IMR-90 (cell line): ENCODE measurements at regions not wholly inside any gene's neighbourhood (a gene's known extent, or its start where the extent isn't known, plus 50 kb on each side); places are given as distances from the start of the nearest gene placed in this dataset.

ENCODE experiments used
- ATAC-seq: fragments of 200-7000 bp; cut with Tn5 transposase; 2 replicates; pipeline ENCODE4 v1.9.1; 2020; ENCODE audit warnings: low read depth, mild to moderate bottlenecking, moderate library complexity
- BruUV-seq: library from RNA; stranded (reverse); fragments of 400-500 nt; replicated peaks from 2 replicates; lab custom pipeline; 2021; lab: Mats Ljungman, UMichigan
- CTCF ChIA-PET: fragments of 300-600 bp; formaldehyde crosslinking; extraction: SDS; loops from one replicate; lab custom pipeline; 2021; ENCODE audit warnings: antibody characterized with exemption; lab: Yijun Ruan, JAX
- POLR2A ChIA-PET: fragments of 300-600 bp; sonication (Branson Sonifier 250); formaldehyde crosslinking; loops from one replicate; lab custom pipeline; 2022; ENCODE audit warnings: antibody characterized with exemption; ENCODE audit not compliant: unreplicated experiment; lab: Charles Lee
- DNase-seq: peaks from one replicate; pipeline ENCODE4 v3.0.0; 2013
- H2AFZ ChIP-seq: replicated peaks from 2 replicates; pipeline ENCODE3; 2013; ENCODE audit warnings: low read length, mild to moderate bottlenecking; ENCODE audit not compliant: poor library complexity
- H2AK5ac ChIP-seq: 2 replicates; pipeline ENCODE4 v1.6.1; 2013; ENCODE audit warnings: low read depth, low read length, inconsistent platforms
- H2AK9ac ChIP-seq: replicated peaks from 2 replicates; pipeline ENCODE3; 2013; ENCODE audit warnings: mild to moderate bottlenecking, low read depth, low read length, moderate library complexity; ENCODE audit not compliant: poor library complexity
- H2BK120ac ChIP-seq: 2 replicates; pipeline ENCODE4 v1.6.1; 2013; ENCODE audit warnings: low read depth, low read length, inconsistent platforms
- H2BK15ac ChIP-seq: 3 replicates; pipeline ENCODE4 v1.6.1; 2013; ENCODE audit warnings: low read depth, low read length, inconsistent platforms
- H2BK20ac ChIP-seq: 2 replicates; pipeline ENCODE4 v1.6.1; 2013; ENCODE audit warnings: low read depth, mild to moderate bottlenecking, inconsistent platforms, low read length, moderate library complexity
- H2BK5ac ChIP-seq: 2 replicates; pipeline ENCODE4 v1.6.1; 2013; ENCODE audit warnings: mild to moderate bottlenecking, low read depth, low read length, inconsistent platforms; ENCODE audit not compliant: poor library complexity, severe bottlenecking
- H3K14ac ChIP-seq: replicated peaks from 2 replicates; pipeline ENCODE4 v1.6.1; 2013; ENCODE audit warnings: low read depth, low read length, inconsistent platforms
- H3K18ac ChIP-seq: 2 replicates; pipeline ENCODE4 v1.6.1; 2013; ENCODE audit warnings: low read depth, low read length, control low read depth
- H3K23ac ChIP-seq: 2 replicates; pipeline ENCODE4 v1.6.1; 2013; ENCODE audit warnings: low read depth, low read length, inconsistent platforms
- H3K27ac ChIP-seq: 2 replicates; pipeline ENCODE4 v1.5.1; 2013; ENCODE audit warnings: mild to moderate bottlenecking, control low read depth, low read length; ENCODE audit not compliant: insufficient read depth
- H3K27me3 ChIP-seq: 2 replicates; pipeline ENCODE4 v1.6.1; 2013; ENCODE audit warnings: low read length; ENCODE audit not compliant: control insufficient read depth, insufficient read depth
- H3K36me3 ChIP-seq: 2 replicates; pipeline ENCODE4 v1.6.1; 2013; ENCODE audit warnings: low read length, mixed read lengths; ENCODE audit not compliant: control insufficient read depth, insufficient read depth
- H3K4ac ChIP-seq: 2 replicates; pipeline ENCODE4 v1.6.1; 2013; ENCODE audit warnings: low read depth, low read length, inconsistent platforms
- H3K4me1 ChIP-seq: 2 replicates; pipeline ENCODE4 v1.6.1; 2013; ENCODE audit warnings: low read length, mixed read lengths; ENCODE audit not compliant: control insufficient read depth, insufficient read depth
- H3K4me2 ChIP-seq: 2 replicates; pipeline ENCODE4 v1.6.1; 2013; ENCODE audit warnings: low read depth, mild to moderate bottlenecking, control low read depth, low read length, moderate library complexity
- H3K4me3 ChIP-seq: 2 replicates; pipeline ENCODE4 v1.5.1; 2013; ENCODE audit warnings: low read depth, mild to moderate bottlenecking, control low read depth, low read length, moderate library complexity; ENCODE audit not compliant: insufficient read depth
- H3K56ac ChIP-seq: 2 replicates; pipeline ENCODE4 v1.6.1; 2013; ENCODE audit warnings: low read length, inconsistent platforms; ENCODE audit not compliant: insufficient read depth; ENCODE audit errors: extremely low read depth
- H3K79me1 ChIP-seq, 2 experiments: 2 replicates each; pipeline ENCODE4 v1.6.1; 2013; ENCODE audit warnings: low read length in 2 of 2, inconsistent platforms in 1 of 2, low read depth in 1 of 2
- H3K9ac ChIP-seq: 2 replicates; pipeline ENCODE4 v1.6.1; 2013; ENCODE audit warnings: low read depth, low read length, control low read depth
- H3K9me1 ChIP-seq: 2 replicates; pipeline ENCODE4 v1.6.1; 2013; ENCODE audit warnings: low read length, inconsistent platforms; ENCODE audit not compliant: insufficient read depth
- H3K9me3 ChIP-seq: 2 replicates; pipeline ENCODE4 v1.6.1; 2013; ENCODE audit warnings: low read length; ENCODE audit not compliant: control insufficient read depth, insufficient read depth
- H4K20me1 ChIP-seq: 2 replicates; pipeline ENCODE4 v1.6.1; 2013; ENCODE audit warnings: low read length, inconsistent platforms; ENCODE audit not compliant: insufficient read depth
- H4K5ac ChIP-seq: 2 replicates; pipeline ENCODE4 v1.6.1; 2013; ENCODE audit warnings: mild to moderate bottlenecking, low read depth, low read length, control low read depth
- H4K8ac ChIP-seq, 2 experiments: 2 replicates each; pipeline ENCODE4 v1.6.1; 2013; ENCODE audit warnings: low read depth in 2 of 2, low read length in 2 of 2, control low read depth in 1 of 2, inconsistent platforms in 1 of 2
- H4K91ac ChIP-seq: 2 replicates; pipeline ENCODE4 v1.6.1; 2013; ENCODE audit warnings: low read depth, low read length, inconsistent platforms; ENCODE audit not compliant: insufficient read depth
- MAFK ChIP-seq: IDR thresholded peaks from 2 replicates; pipeline ENCODE4 v1.6.1; 2012; ENCODE audit warnings: low read depth, low read length, improper control_type of control experiment
- RAD21 ChIP-seq: IDR thresholded peaks from 2 replicates; pipeline ENCODE4 v1.6.1; 2012; ENCODE audit warnings: low read length, improper control_type of control experiment
- WGBS, 2 experiments: methylation state at CpG; one replicate each; pipeline versions ENCODE4 v1.1.5 to v1.1.7; 2013; ENCODE audit warnings: missing lambda C conversion rate in 2 of 2; ENCODE audit not compliant: insufficient read length in 1 of 2; ENCODE audit errors: extremely low coverage in 2 of 2; 5-methylcytosine and 5-hydroxymethylcytosine counted together
- dilution Hi-C: fragments of 300-500 bp; cut with HindIII; formaldehyde crosslinking; loops from one replicate; pipeline ENCODE4 v1.14.3; 2018; ENCODE audit warnings: low sequenced_read_pairs; ENCODE audit not compliant: unreplicated experiment
- in situ Hi-C: fragments of 300-500 bp; cut with MboI; formaldehyde crosslinking; loops from 3 replicates; pipeline ENCODE4 v1.14.3; 2019; ENCODE audit warnings: low sequenced_read_pairs, inconsistent platforms, mixed read lengths
- intact Hi-C: fragments of 100-400 bp; cut with micrococcal nuclease; formaldehyde crosslinking; loops from 2 replicates; pipeline ENCODE4 v1.10.0; 2022

GRCh38 chr9:79986437-79986836 is 414.7 kb downstream of the TLE4 start:
- no peak overlapping the region for H2AK9ac ChIP-seq
- POLR2A ChIA-PET: no interaction called here
- peaks cover 4% of the 10 kb centered on the region; the same call in 1 of the 2 replicates for H3K27me3 ChIP-seq
- H3K79me1 ChIP-seq: no peaks in the 10 kb centered on the region
- intact Hi-C loops: no loop called here
- H2BK5ac ChIP-seq: no peak overlapping the region
- H4K91ac ChIP-seq: no peak overlapping the region
- no peak overlapping the region for H2AK5ac ChIP-seq
- BruUV-seq: no TSS peak
- H4K5ac ChIP-seq: no peak overlapping the region
- no peak overlapping the region for H2BK15ac ChIP-seq
- no peaks in the 10 kb centered on the region for H3K9me1 ChIP-seq
- no peaks in the 10 kb centered on the region for H3K4me1 ChIP-seq
- TF ChIP-seq MAFK: peak; percentile 88
- TF ChIP-seq RAD21: no peak
- no peak overlapping the region for H3K27ac ChIP-seq
- no peak overlapping the region for H3K18ac ChIP-seq
- dilution Hi-C loops: no loop called here
- no peak overlapping the region for H2BK20ac ChIP-seq
- in situ Hi-C loops: no loop called here
- no peak overlapping the region for H3K9ac ChIP-seq
- no peak overlapping the region for H3K14ac ChIP-seq
- no peak overlapping the region for H3K4me2 ChIP-seq
- no peaks in the 10 kb centered on the region for H3K9me3 ChIP-seq
- DNase-seq (no peak), ATAC-seq (no peak)
- H4K8ac ChIP-seq: no peak overlapping the region
- no peak overlapping the region for H2BK120ac ChIP-seq
- H3K4me3 ChIP-seq: no peak overlapping the region
- H3K36me3 ChIP-seq: no peaks in the 10 kb centered on the region
- no peak overlapping the region for H3K23ac ChIP-seq
- H4K20me1 ChIP-seq: no peaks in the 10 kb centered on the region
- no peak overlapping the region for H3K56ac ChIP-seq
- CTCF ChIA-PET: no interaction called here
- no CpG with 5 or more reads among the region's 5 CpGs for WGBS, 2 experiments
- no peak overlapping the region for H2AFZ ChIP-seq
- H3K4ac ChIP-seq: no peak overlapping the region
